Common myeloid progenitor, CD34-positive (primary cell): ENCODE measurements at regions not wholly inside any gene's neighbourhood (a gene's known extent, or its start where the extent isn't known, plus 50 kb on each side); places are given as distances from the start of the nearest gene placed in this dataset.
"Not testable (repeated sequence)": the region's sequence is repeated elsewhere in the genome, so short reads cannot be mapped to it uniquely, and the experiment has no call there.

Experiments used
- CTCF ChIA-PET: fragments of 350-600 bp; sonication (Branson Sonifier 250); formaldehyde crosslinking; loops from one replicate; lab custom pipeline; 2021; ENCODE audit warnings: antibody characterized with exemption; lab: Charles Lee
- POLR2A ChIA-PET: fragments of 350-600 bp; sonication (Branson Sonifier 250); formaldehyde crosslinking; loops from one replicate; lab custom pipeline; 2021; ENCODE audit warnings: antibody characterized with exemption; lab: Charles Lee
- DNase-seq, 3 donors: peaks; one replicate each; pipeline versions ENCODE4 v3.0.0 to v3.0.0-alpha.2; 2013
- H3K27ac ChIP-seq, 2 experiments: 1 replicate in 1 of 2; 2 replicates in 1 of 2; pipeline ENCODE4 v1.7.0; 2013; ENCODE audit warnings: inconsistent platforms in 2 of 2, low read length in 2 of 2, mild to moderate bottlenecking in 2 of 2, low read depth in 1 of 2, moderate library complexity in 1 of 2; ENCODE audit not compliant: severe bottlenecking in 2 of 2, insufficient read depth in 1 of 2, poor library complexity in 1 of 2
- H3K27me3 ChIP-seq, 5 experiments: replicated peaks in 2 of 5; 1 replicate in 3 of 5; 2 replicates in 2 of 5; pipeline versions ENCODE4 v1.6.1 to v1.7.0; 2013; ENCODE audit warnings: low read length in 4 of 5, mild to moderate bottlenecking in 2 of 5, moderate library complexity in 2 of 5, inconsistent platforms in 1 of 5; ENCODE audit not compliant: insufficient read depth in 5 of 5, control insufficient read depth in 4 of 5
- H3K36me3 ChIP-seq, 4 experiments: 1 replicate in 2 of 4; 2 replicates in 2 of 4; pipeline versions ENCODE4 v1.6.1 to v1.7.0; 2013; ENCODE audit warnings: low read length in 3 of 4, control low read depth in 1 of 4, mild to moderate bottlenecking in 1 of 4; ENCODE audit not compliant: control insufficient read depth in 4 of 4, insufficient read depth in 4 of 4
- H3K4me1 ChIP-seq, 4 experiments: 1 replicate in 3 of 4; 2 replicates in 1 of 4; pipeline versions ENCODE4 v1.6.1 to v1.7.1; 2013; ENCODE audit warnings: low read length in 3 of 4, mild to moderate bottlenecking in 3 of 4, control low read depth in 1 of 4, inconsistent platforms in 1 of 4, moderate library complexity in 1 of 4; ENCODE audit not compliant: control insufficient read depth in 4 of 4, insufficient read depth in 4 of 4; ENCODE audit errors: control extremely low read depth in 1 of 4
- H3K4me3 ChIP-seq, 7 experiments: 1 replicate in 4 of 7; 2 replicates in 3 of 7; pipeline versions ENCODE4 v1.5.1 to v1.7.0; 2013; ENCODE audit warnings: mild to moderate bottlenecking in 7 of 7, low read length in 6 of 7, moderate library complexity in 6 of 7, inconsistent platforms in 2 of 7, low read depth in 2 of 7, control low read depth in 1 of 7; ENCODE audit not compliant: insufficient read depth in 4 of 7, control insufficient read depth in 1 of 7; ENCODE audit errors: extremely low read depth in 1 of 7
- H3K9me3 ChIP-seq, 5 experiments: 1 replicate in 4 of 5; 2 replicates in 1 of 5; pipeline versions ENCODE4 v1.6.1 to v1.7.1; 2013; ENCODE audit warnings: low read length in 4 of 5, mild to moderate bottlenecking in 2 of 5, inconsistent platforms in 1 of 5, low read depth in 1 of 5, moderate library complexity in 1 of 5; ENCODE audit not compliant: control insufficient read depth in 4 of 5, insufficient read depth in 2 of 5; ENCODE audit errors: control extremely low read depth in 1 of 5
- WGBS: methylation state at CpG from one replicate; pipeline ENCODE4 v1.1.5; 2013; ENCODE audit not compliant: insufficient coverage; 5-methylcytosine and 5-hydroxymethylcytosine counted together

- ChIA-PET POLR2A (no interaction called here), CTCF (no interaction called here)
- Histone ChIP-seq H3K4me1 (no peaks in the 10 kb centered on the region), H3K27me3 (no peaks in the 10 kb centered on the region), H3K36me3 (no peaks in the 10 kb centered on the region), H3K9me3 (peaks cover 0 to 30% (median 9%) of the 10 kb centered on the region in 5 experiments), H3K4me3 (no peak overlapping the region), H3K27ac (no peak overlapping the region)
- no peak for DNase-seq
- WGBS, result 91% methylated on average over 1 of the region's 1 CpG
Observed at GRCh38 chr2:85942346-85942957, 53.7 kb upstream of the ST3GAL5 start.

- H3K36me3 ChIP-seq, DNase-seq, H3K27me3 ChIP-seq, H3K4me1 ChIP-seq, H3K4me3 ChIP-seq, POLR2A ChIA-PET, H3K27ac ChIP-seq, CTCF ChIA-PET: not testable (repeated sequence)
- peaks cover 0 to 26% (median 8%) of the 10 kb centered on the region in 5 experiments for H3K9me3 ChIP-seq
- 90% methylated on average over 2 of the region's 2 CpGs for WGBS
Observed at GRCh38 chr2:85941490-85941889, 52.7 kb upstream of the ST3GAL5 start.

- Histone ChIP-seq H3K4me3 (no peak overlapping the region), H3K36me3 (no peaks in the 10 kb centered on the region), H3K27me3 (no peaks in the 10 kb centered on the region), H3K9me3 (peaks cover 0 to 23% (median 8%) of the 10 kb centered on the region in 5 experiments), H3K4me1 (peaks cover 0 to 3% (median 1%) of the 10 kb centered on the region in 4 experiments), H3K27ac (no peak overlapping the region)
- CTCF ChIA-PET, result interaction anchor here (1.6 to 3.5 kb wide), 2 partner anchors 10 to 11 kb away, joined by 4 to 13 read pairs; no protein-coding TSS in a partner anchor
- no peak for DNase-seq
- POLR2A ChIA-PET, result no interaction called here
- 80% methylated on average over 1 of the region's 4 CpGs for WGBS
Observed at GRCh38 chr2:85939131-85939530, 50.3 kb upstream of the ST3GAL5 start.
